K562 (cell line): ENCODE measurements at regions not wholly inside any gene's neighbourhood (a gene's known extent, or its start where the extent isn't known, plus 50 kb on each side); places are given as distances from the start of the nearest gene placed in this dataset.

Experiments
- FOXJ3 ChIP-seq: sonication (generic); formaldehyde crosslinking; IDR thresholded peaks from 2 replicates; pipeline ENCODE4 v1.4.0; 2020; ENCODE audit warnings: mild to moderate bottlenecking, missing genetic modification reagents
- RBM22 ChIP-seq: fragments of 200-400 bp; formaldehyde crosslinking; IDR thresholded peaks from 2 replicates; pipeline ENCODE4 v1.6.1; 2018; ENCODE audit warnings: low read length, low read depth; ENCODE audit not compliant: poor library complexity, severe bottlenecking
- RBM25 ChIP-seq: fragments of 200-400 bp; formaldehyde crosslinking; IDR thresholded peaks from 2 replicates; pipeline ENCODE4 v1.6.1; 2018; ENCODE audit warnings: low read length, low read depth, moderate library complexity; ENCODE audit not compliant: severe bottlenecking
- RBM39 ChIP-seq: fragments of 200-400 bp; formaldehyde crosslinking; optimal IDR thresholded peaks from 2 replicates; pipeline ENCODE3; 2018; ENCODE audit warnings: low read depth, low read length
- SRSF3 ChIP-seq: fragments of 200-400 bp; formaldehyde crosslinking; IDR thresholded peaks from 2 replicates; pipeline ENCODE4 v1.6.1; 2016; ENCODE audit warnings: mild to moderate bottlenecking, low read length, moderate library complexity; ENCODE audit not compliant: insufficient read depth
- TAF7 ChIP-seq: fragments of 450-650 bp; IDR thresholded peaks from 2 replicates; pipeline ENCODE4 v1.6.1; 2016; ENCODE audit warnings: missing genetic modification characterization, missing compliant biosample characterization
- ZBTB8A ChIP-seq: fragments of 450-650 bp; IDR thresholded peaks from 2 replicates; pipeline ENCODE4 v1.6.1; 2018; ENCODE audit warnings: mild to moderate bottlenecking, moderate library complexity; ENCODE audit not compliant: partially characterized antibody
- ZNF318 ChIP-seq, 2 experiments: fragments of 450-650 bp; IDR thresholded peaks; 2 replicates each; pipeline ENCODE4 v1.6.1; 2016; ENCODE audit warnings: mild to moderate bottlenecking in 2 of 2, borderline replicate concordance in 1 of 2, low read depth in 1 of 2, moderate library complexity in 1 of 2
- TF ChIP-seq, protein P1 (sequence below): fragments of 200-600 bp; sonication (generic); IDR thresholded peaks from one replicate; pipeline ENCODE4 v1.6.1; 2012; ENCODE audit warnings: mild to moderate bottlenecking, low read depth, low read length, inconsistent platforms

DNA sequence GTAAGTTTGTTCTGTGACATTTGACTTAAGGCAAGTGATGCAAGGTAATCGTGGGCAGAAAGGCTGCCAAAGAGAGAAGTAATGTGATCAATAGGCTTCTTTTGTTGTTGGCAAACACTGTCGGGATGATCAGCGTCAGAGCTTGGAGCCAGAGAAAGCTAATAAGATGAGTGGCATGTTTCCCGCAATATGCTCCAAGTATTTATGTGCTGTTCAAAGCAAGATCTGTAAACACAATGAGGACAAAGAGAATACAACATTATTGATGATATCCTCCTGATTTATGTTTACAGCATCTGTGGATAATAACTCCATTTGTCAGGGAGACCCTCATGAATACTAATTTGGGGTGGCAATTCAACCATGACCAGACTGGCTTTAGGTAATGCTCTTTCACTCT, 603.3 kb downstream of the TDRD15 start (continued):
- TF ChIP-seq, protein P1, sequence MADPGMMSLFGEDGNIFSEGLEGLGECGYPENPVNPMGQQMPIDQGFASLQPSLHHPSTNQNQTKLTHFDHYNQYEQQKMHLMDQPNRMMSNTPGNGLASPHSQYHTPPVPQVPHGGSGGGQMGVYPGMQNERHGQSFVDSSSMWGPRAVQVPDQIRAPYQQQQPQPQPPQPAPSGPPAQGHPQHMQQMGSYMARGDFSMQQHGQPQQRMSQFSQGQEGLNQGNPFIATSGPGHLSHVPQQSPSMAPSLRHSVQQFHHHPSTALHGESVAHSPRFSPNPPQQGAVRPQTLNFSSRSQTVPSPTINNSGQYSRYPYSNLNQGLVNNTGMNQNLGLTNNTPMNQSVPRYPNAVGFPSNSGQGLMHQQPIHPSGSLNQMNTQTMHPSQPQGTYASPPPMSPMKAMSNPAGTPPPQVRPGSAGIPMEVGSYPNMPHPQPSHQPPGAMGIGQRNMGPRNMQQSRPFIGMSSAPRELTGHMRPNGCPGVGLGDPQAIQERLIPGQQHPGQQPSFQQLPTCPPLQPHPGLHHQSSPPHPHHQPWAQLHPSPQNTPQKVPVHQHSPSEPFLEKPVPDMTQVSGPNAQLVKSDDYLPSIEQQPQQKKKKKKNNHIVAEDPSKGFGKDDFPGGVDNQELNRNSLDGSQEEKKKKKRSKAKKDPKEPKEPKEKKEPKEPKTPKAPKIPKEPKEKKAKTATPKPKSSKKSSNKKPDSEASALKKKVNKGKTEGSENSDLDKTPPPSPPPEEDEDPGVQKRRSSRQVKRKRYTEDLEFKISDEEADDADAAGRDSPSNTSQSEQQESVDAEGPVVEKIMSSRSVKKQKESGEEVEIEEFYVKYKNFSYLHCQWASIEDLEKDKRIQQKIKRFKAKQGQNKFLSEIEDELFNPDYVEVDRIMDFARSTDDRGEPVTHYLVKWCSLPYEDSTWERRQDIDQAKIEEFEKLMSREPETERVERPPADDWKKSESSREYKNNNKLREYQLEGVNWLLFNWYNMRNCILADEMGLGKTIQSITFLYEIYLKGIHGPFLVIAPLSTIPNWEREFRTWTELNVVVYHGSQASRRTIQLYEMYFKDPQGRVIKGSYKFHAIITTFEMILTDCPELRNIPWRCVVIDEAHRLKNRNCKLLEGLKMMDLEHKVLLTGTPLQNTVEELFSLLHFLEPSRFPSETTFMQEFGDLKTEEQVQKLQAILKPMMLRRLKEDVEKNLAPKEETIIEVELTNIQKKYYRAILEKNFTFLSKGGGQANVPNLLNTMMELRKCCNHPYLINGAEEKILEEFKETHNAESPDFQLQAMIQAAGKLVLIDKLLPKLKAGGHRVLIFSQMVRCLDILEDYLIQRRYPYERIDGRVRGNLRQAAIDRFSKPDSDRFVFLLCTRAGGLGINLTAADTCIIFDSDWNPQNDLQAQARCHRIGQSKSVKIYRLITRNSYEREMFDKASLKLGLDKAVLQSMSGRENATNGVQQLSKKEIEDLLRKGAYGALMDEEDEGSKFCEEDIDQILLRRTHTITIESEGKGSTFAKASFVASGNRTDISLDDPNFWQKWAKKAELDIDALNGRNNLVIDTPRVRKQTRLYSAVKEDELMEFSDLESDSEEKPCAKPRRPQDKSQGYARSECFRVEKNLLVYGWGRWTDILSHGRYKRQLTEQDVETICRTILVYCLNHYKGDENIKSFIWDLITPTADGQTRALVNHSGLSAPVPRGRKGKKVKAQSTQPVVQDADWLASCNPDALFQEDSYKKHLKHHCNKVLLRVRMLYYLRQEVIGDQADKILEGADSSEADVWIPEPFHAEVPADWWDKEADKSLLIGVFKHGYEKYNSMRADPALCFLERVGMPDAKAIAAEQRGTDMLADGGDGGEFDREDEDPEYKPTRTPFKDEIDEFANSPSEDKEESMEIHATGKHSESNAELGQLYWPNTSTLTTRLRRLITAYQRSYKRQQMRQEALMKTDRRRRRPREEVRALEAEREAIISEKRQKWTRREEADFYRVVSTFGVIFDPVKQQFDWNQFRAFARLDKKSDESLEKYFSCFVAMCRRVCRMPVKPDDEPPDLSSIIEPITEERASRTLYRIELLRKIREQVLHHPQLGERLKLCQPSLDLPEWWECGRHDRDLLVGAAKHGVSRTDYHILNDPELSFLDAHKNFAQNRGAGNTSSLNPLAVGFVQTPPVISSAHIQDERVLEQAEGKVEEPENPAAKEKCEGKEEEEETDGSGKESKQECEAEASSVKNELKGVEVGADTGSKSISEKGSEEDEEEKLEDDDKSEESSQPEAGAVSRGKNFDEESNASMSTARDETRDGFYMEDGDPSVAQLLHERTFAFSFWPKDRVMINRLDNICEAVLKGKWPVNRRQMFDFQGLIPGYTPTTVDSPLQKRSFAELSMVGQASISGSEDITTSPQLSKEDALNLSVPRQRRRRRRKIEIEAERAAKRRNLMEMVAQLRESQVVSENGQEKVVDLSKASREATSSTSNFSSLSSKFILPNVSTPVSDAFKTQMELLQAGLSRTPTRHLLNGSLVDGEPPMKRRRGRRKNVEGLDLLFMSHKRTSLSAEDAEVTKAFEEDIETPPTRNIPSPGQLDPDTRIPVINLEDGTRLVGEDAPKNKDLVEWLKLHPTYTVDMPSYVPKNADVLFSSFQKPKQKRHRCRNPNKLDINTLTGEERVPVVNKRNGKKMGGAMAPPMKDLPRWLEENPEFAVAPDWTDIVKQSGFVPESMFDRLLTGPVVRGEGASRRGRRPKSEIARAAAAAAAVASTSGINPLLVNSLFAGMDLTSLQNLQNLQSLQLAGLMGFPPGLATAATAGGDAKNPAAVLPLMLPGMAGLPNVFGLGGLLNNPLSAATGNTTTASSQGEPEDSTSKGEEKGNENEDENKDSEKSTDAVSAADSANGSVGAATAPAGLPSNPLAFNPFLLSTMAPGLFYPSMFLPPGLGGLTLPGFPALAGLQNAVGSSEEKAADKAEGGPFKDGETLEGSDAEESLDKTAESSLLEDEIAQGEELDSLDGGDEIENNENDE = no peak
- TF ChIP-seq FOXJ3 = no peak
- TF ChIP-seq RBM39 = no peak
- TF ChIP-seq RBM25 = no peak
- no peak for TF ChIP-seq TAF7
- TF ChIP-seq RBM22 = no peak
- no peak for TF ChIP-seq ZNF318 (IDR thresholded peaks at IDR 0.05; ENCODE audit: borderline replicate concordance in 1 of 2, low read depth in 1 of 2)
- no peak for TF ChIP-seq SRSF3
- no peak for TF ChIP-seq ZBTB8A
